Islet of Langerhans (tissue), 1 donor: ENCODE measurements at regions not wholly inside any gene's neighbourhood (a gene's known extent, or its start where the extent isn't known, plus 50 kb on each side); places are given as distances from the start of the nearest gene placed in this dataset.

Source experiments
- FAIRE-seq: peaks from one replicate; lab custom pipeline; 2011; peaks lifted over from hg19 to GRCh38; lab: Jason Lieb, UNC

- no peak for FAIRE-seq
These were observed 305.1 kb downstream of the TTC6 start for GRCh38 chr14:37900561-37900960.

DNA sequence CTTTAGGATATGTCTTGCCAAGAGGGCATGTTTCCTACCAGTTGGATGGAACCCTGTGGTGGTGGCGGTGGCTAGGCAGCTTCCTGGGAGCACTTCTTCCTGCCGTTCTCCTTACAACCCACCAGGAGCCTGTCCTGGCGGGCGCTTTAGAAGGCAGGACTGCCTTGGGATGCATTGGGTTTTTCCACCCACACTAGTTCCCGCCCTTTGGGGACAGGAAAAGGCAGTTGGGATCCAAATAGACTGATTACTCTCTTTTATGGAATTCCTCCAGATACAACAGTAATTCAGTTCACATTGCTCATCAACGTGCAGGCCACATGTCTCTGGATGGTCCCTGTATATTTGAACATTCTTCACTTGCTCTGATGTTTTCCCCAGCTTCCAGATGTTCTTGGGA is 305.7 kb upstream of the SSTR1 start:
- no peak for FAIRE-seq

GRCh38 chr14:37903343-37904191 is 304.1 kb upstream of the SSTR1 start:
- FAIRE-seq, result peak; percentile 98

- FAIRE-seq, result no peak
These were observed 283.1 kb upstream of the SSTR1 start for GRCh38 chr14:37924622-37925021.

DNA sequence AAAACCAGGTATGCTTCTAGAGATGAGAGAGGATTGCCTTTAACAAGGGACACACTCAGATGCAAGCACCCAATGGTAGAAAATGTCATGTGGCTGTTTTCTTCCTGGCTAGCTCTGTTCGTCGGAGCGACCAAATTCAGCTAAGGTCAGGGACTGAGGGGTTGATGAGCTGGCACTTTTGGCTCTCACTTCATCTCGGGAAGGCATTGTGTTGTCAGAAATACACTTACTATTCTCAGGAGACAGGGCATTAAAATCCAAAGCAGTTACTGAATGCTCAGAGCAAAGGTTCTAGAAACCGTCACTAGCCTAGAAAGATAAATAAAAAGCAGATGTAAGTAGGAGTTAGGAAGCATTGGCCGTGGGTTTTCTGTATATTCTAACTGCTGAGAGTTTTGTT is 275.7 kb upstream of the SSTR1 start:
- FAIRE-seq, result peak; percentile 79

DNA sequence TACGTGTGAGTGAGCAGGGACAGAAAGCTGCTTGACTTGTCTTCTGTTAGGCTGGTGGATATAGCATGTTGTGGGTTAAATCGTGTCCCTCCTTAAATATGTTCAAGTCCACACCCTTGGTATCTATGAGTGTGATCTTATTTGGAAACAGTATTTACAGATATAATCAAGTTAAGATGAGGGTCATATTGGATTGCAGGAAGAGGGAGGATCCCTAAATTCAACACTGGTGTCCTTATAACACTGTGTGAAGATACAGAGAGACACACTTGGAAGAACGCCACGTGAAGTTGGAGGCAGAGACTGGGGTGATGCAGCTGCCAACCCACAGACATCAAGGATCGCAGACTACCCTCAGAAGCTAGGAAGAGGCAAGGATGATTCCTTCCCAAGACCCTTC is 275.2 kb upstream of the SSTR1 start:
- FAIRE-seq, result no peak

DNA sequence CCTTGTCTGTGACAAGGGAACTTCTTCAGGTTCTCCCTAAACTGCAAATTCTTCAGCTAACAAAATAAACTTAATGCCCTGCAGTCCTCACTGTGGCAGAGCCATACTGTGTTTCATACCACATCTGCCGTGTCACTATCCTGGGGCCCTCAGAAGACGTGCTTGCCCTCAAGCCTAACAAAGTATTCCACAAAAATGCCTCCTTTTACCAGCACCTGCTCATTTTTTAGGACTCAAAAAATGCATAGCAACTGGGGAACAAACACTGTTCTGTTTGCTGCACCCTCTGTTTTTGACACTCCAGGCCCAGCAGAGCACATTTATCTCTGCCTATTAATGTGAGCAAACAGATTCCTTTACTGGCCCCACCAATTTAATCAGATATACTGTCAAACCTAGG is 270.7 kb upstream of the SSTR1 start:
- FAIRE-seq, result no peak

GRCh38 chr14:37939442-37940028 is 268.2 kb upstream of the SSTR1 start:
- no peak for FAIRE-seq

DNA sequence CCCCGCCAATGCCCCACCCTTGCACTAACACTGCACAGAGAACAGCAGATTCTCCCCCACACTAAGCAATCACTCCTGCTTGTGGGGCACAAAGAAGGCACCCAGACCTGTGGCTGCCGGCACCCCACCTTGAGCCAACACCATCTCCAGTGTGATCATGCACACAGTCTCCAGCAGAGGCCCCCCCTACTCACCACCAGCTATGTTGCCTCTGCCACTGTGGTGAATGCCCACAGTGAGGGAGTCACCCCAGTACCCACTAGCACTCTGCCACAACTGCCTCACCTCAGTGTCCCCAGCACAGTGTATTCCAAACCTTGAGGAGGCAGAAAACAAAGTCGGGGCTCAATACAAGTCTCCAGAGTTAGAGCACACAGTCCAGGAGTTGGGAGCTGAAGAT is 261.7 kb upstream of the SSTR1 start:
- FAIRE-seq, result no peak

- no peak for FAIRE-seq
These were observed 260.9 kb upstream of the SSTR1 start for GRCh38 chr14:37946819-37947218.

GRCh38 chr14:37948266-37948665 is 259.4 kb upstream of the SSTR1 start:
- no peak for FAIRE-seq

GRCh38 chr14:37968664-37969240 is 239.0 kb upstream of the SSTR1 start:
- peak; percentile 38 for FAIRE-seq

- no peak for FAIRE-seq
These were observed 238.2 kb upstream of the SSTR1 start for GRCh38 chr14:37969511-37969979.

GRCh38 chr14:37970696-37971095 is 237.0 kb upstream of the SSTR1 start:
- FAIRE-seq, result no peak

GRCh38 chr14:37972941-37973887 is 234.5 kb upstream of the SSTR1 start:
- FAIRE-seq, result peak; percentile 38

DNA sequence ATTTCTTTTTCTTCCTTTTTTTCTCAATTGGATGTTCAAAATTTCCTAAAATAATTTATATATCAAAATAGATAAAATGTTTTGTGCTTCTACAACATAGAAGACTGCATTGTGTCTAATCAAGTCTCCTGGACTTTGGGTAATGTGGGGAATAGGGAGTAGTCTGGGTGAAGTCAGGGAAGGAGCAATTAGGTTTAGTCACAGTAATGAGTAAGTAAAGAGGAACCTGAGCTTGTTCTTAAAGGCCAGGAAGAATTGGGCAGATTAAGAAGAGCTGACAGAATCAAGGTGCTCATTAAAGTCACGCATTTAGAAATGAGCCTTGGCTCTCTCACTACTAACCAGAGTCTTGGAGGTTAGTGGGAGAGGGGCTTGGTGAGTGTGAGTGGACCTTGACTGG is 233.3 kb upstream of the SSTR1 start:
- no peak for FAIRE-seq

- no peak for FAIRE-seq
These were observed 230.2 kb upstream of the SSTR1 start for GRCh38 chr14:37977481-37977880.

GRCh38 chr14:37985826-37986470 is 221.8 kb upstream of the SSTR1 start:
- FAIRE-seq, result peak; percentile 98

DNA sequence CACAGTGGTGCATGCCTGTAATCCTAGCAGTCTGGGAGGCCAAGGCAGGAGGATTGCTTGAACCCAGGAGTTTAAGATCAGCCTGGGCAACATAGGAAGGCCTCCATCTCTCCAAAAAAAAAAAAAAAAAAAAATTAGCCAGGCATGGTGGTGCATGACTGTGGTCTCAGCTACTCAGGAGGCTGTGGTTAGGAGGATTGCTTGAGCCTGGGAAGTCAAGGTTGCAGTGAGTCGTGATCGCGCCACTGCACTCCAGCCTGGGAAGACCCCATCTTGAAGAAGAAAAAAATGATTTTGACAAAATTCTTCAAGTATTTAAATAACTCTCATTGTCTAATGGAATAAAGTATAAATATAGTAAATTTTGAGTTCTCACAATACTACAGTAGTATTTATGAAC is 219.2 kb upstream of the SSTR1 start:
- no peak for FAIRE-seq

GRCh38 chr14:37991027-37991426 is 216.7 kb upstream of the SSTR1 start:
- no peak for FAIRE-seq

DNA sequence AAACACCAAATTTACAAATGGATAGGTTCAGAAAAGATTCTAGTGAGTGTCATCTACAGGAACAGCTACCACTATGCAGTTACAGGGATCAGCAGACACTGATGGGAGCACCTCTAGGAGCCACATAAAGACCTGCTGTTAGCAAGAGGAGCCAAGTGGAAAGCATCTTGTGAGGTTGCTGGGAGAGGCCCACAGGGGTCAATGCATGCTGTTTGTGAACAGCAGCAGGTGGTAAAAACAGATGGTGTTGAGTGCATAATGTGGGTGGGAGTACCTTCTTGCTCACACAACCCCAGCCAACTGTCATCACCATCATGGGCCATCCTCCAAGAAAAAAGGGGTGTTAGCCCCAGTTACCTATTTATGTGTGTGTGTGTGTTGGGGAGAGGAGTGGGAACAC is 215.2 kb upstream of the SSTR1 start:
- FAIRE-seq, result no peak

- FAIRE-seq, result no peak
These were observed 212.8 kb upstream of the SSTR1 start for GRCh38 chr14:37994846-37995372.
